GM21737 (cell line): ENCODE measurements at regions not wholly inside any gene's neighbourhood (a gene's known extent, or its start where the extent isn't known, plus 50 kb on each side); places are given as distances from the start of the nearest gene placed in this dataset.

Source experiments
- ATAC-seq: cut with Tn5 transposase; IDR thresholded peaks from one replicate; pipeline ENCODE4 v1.9.1; 2021; ENCODE audit warnings: mild to moderate bottlenecking, moderate library complexity; ENCODE audit not compliant: unreplicated experiment

DNA sequence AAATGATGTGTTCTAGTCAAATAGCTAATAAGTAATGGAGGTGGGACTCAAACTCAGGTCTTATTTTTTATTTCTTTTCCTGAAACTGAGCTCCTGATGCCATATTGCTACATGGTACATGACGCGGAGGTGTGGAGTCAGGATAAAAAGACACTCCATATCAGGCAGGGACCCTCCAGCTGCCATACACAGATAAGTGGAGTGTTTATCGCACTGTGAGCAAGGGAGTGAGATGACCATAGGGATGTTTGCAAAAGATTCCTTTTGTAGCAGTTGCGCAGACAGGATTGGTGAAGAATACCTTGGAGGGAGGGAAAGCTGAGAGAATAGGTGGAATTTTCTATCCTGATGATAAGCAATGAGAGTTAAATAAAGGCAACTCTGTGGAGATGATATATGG, 657.2 kb downstream of the RNF144A start:
- no peak for ATAC-seq

DNA sequence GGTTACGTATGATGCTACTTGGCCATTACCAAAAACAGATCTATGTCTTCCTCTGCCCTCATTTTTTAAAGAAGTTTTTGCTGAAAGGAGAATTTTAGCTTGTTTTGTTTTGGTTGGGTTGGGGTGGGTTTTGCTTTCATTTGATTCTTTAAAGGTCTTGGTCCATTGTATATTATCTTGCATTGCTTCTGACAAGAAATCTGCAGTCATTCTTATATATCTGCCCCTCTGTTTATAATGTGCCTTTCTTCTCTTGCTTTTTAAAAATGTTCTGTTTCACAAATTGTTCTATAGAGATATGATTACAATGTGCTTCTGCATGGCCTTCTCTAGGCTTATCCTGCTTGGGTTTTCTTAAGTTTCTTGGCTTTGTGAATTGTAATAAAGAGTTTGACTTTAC, 660.6 kb downstream of the RNF144A start:
- no peak for ATAC-seq

DNA sequence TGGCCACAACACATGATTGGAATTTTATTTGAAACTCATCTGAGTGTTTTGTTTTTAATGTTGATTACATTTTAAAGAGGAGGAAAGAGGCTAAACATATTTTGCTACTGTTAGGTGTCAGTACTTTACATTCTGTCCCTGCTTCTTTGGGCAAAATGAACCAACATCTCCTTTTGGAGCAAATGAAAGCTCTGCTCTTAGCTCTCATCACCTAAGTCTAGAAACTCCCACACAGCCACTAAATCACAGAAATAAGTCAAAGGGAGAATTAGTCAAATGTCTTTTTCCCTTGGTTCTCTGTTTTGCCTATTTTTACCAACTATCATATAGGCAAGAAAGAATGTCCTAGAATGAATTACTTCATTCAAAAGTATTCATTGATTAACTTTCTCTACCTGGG, 666.8 kb downstream of the RNF144A start:
- no peak for ATAC-seq

DNA sequence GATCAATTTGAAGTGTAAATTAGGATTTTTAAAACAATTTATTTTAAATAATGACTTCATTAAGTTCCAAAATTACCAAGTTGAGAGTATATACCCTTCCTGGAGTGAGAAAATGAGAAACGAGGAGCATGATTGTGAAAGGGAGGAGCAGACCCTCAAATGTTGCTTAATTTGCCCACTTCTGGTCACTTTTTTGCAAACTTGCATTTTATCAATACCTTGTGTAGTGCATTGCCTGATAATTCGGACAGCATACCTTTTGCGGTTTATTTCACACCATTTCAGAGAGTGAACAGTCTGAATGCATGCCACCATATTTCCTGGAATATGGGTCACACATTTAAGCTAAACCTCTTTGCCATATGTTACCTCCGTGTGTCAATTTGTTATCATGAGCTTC, 669.7 kb downstream of the RNF144A start:
- no peak for ATAC-seq

DNA sequence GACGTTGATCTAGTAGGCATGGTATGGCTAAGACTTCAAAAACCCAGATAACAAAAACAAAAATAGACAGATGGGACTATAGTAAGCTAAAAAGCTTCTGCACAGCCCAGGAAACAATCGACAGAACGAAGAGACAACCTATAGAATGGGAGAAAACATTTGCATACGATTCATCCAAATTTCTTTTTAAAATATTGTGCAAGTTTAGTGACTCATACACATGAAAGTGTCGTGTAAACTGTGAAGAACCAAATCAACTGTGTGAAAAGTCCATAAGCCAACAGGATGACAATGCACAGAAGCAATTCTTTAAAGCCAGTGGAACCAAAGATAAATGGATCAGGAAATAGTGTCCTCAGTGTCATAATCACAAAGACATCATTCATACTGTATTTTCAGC, 671.1 kb downstream of the RNF144A start:
- no peak for ATAC-seq

DNA sequence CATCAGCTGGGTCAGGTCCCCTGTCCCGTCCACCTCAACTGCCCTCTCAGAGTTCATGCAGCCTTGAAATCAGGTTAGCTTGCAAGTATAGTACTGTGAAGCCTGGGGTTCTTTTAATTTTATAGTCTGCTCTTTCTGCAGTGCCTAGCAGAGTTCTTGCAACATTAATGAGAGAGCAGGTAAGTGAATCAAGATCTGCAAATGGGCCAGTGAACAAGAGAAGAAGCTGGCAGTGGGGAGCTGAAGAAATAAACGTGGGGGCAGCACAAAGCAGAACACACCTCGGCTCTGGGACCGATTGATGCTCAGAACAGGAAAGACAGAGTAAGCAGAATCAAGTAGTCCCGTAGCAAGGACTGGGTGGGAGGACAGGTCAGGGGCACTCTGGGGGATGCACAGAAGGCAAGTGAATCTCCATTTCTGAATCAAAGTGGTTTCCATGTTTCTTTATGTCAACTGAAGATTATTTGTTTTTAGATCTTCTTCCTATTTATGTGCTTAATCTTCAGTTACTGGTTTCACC, 675.5 kb downstream of the RNF144A start:
- no peak for ATAC-seq

DNA sequence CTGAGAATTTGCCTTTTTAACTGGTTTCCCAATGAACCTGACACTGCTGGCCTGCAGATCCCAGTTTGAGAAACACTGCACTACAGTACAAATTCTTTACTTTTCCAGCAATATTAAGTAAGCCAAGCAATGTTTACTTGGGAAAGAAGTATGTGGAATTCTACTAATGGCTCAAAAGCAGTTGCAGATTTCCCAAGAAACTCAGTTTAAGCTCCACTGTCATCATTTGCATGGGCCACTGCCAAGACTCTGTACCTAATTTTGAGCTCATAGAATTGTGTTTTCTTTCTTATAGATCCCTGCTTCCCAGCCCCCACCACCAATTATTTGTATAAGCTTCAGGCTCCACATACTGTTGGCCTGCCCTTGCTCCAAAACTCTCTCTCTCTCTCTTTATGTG, 676.1 kb downstream of the RNF144A start:
- ATAC-seq = no peak

DNA sequence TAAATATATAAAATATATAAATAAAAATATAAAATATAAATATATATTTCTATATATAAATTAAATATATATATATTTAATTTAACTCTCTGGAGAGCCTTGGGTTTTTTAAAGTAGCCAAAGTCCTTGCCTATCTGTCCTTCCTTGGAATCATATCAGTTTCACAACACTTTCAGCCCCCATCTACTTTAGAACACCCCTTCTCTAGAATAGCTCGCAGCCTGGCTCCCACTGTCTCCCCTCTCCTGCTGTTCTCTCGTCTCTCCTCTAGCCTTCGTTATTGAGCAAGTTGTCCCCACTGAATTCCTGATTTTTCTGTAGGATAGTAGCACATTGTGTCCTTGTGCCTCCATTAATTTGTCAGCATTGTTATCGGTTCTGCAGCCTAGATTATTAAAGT, 677.0 kb downstream of the RNF144A start:
- ATAC-seq = no peak

DNA sequence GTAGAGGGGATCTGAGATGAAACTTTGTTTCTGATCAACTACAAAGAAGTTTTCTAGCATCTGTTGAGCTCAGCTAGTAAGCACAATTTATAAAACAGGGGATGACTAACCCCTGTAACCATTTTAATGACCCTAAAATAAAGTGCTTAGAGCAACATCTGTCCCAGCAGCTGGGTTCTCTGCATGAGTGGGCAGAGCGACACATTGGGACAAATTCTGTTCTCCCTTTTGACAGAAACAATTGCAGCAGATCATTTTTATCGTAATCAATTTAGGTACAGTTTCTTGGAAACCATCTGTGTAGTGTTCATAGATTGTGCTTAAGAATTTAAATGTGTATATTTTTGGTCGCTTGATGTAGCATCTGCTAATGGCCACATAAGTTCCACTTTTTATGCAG, 678.0 kb downstream of the RNF144A start:
- no peak for ATAC-seq

DNA sequence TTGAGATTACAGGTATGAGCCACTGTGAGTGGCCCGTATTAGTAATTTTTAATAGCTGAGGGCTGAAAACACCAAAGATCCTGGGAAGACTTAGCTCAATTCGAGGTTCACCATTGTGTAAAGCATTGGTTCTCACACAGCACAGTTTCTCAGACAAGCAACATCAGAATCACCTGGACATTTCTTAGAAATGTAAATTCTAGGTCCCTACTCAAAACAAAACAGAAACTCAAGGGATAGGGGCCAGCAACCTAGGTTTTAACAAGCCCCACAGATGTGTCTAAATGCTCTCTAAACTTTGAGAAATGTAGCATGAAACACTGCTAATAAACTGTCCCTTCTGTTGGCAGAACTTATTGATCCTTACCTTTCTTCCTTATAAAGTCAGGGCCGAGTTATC, 681.2 kb downstream of the RNF144A start:
- no peak for ATAC-seq

DNA sequence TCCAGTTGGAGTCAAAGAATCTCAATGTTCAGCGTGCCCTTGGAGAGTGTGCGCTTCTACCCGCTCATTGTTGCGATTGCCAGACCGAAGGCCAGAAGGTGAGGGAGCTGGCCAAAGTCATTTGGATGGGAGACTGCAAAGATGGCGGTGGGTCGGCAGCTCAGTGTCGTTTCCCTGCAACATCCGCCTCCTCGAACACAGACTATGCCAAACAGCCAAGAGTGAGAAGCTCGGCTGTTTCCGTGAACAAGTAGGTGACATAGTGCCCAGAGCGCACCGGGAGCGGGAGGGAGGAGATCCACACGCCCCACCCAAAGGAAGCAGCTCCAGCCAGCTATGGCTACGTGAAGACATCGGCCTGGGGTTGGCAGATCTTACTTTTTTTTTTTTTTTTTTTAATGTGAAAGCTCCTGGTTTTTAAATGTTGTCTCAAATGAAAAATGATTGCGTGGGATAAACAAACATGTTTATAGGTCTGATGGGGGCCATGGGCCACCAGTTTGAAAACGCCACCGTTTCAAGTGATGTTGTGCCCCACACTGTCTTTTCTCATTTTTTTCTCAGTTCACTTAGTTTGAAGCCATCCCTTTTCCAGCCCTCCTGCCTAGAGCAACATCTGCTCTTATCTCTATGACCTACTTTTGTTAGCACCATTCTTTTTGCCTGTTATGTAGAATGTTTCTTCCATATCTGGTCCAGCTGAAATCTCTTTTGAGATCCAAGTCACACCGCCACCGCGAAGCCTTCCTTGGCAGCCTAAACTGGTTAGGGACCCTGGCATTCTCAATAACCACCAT, 682.4 kb downstream of the RNF144A start:
- ATAC-seq = no peak

DNA sequence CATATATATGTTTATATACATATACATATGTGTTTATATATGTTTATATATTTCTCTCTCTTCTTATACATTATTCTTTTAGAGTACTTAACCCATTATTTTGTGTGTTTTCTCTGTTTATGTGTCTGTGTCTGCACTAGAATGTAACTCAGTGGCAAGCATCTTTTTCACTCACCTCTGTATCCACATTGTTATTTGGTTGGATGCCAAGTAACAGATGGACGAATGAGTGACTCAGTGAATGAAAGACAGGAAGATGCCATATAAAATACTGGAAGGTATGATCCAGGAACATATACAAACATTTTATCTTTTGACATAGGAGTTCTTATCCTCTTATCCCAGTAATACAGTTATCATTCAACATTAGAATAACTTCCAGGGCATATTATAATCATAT, 684.8 kb downstream of the RNF144A start:
- no peak for ATAC-seq

DNA sequence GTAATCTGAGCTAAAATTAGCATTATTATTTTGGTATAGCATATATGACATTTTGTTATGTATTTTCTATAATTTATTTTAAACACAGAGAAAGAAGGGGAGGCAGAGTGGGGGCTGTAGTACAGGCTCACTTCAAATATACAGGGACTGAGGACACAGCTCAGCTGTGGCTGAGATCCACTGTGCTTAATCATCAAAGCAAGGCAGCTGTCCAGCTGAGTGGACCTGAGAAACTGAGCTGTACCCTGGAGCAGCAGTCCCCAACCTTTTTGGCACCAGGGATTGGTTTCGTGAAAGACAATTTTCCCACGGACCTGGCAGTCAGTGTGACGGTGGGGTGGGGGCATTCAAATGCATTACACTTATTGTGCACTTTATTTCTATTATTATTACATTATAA, 687.2 kb downstream of the RNF144A start:
- ATAC-seq = no peak

DNA sequence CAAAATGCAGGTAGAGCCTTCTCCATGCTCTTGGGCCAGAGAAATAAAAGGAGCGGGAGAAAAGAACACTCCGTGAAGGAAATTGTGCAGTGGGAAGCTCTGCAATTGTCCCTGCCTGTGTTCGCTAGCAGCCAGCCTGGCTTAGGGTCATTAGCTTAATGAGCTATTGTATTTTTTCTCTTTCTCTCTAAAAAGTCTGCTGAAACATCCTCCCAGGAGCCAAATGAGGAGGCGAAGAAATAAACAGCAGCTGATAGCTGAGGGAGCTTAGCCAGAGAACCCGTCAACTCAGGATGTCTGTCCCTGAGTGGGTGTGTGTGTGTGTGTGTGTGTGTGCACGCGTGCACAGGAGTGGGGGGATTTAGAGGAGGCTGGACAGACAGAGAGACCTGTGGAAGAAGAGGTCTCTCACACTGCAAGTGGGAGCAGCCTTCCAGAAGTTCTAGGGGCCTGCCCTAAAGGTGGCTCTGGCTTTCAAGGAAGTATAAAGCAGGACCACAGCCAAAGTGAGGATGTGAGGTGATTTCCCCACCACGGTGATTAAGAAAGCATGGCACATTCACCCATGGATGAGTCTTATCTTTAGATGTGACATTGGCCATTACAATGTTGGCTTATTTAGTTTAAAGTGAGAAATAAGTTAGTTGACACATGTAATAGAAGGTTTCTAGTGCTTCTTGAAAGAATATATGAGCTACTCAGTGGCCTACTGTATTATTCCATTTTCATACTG, 690.4 kb downstream of the RNF144A start:
- no peak for ATAC-seq

DNA sequence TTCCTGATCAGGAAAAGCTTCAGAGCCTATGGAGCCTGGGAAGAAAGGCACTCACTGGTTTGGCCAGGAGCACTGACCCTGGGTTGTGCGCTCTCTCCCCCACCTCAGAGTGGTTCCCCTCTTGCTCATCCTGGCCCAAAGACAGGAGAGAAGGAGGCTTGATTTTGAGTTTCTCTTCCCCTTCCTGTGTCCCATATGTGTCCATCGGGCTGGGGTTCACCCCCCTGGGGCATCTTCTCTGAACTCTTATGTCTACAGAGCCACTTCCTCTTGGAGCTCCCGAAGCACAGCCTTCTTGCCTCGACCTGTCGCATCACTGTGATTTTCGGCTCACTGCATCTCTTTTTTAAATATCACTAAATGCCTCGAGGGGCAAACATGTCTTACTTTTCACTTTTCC, 692.3 kb downstream of the RNF144A start:
- no peak for ATAC-seq

DNA sequence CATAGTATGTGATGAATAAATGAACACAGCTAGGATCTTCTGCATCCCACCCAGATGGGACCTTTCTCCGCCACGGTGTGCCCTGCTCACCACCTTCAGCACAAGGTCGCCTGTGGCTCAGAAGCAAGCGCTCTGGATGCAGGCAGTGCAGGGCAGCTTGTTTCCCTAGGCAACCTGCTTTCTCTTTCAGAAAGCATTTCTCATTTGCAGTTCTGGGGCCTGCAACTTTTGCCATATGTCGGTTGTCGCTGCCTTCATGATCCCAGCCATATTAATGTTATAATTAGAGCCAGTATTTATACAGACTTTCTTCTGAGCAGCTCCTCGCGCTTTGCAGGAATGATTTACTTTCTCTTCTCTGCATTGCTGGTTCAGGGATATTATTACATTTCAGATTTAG, 692.8 kb downstream of the RNF144A start:
- ATAC-seq = no peak

DNA sequence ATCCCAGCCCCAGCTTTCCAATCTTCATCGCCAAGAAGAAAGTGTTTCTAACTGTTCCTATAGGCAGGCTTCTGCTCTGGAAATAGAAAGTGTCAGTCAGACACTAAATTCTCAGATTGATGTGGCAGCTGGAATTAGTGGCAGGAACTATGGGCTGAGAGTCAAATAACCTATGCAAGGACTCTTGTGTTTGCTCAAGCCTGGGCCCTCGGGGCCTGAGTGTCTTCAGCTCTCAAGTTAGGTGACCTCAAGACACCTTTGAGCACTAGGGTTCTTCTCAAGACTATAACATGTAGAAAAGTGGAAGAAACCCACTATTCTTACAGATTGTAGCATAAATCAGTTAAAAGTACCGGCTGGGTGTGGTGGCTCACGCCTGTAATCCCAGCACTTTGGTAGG, 694.5 kb downstream of the RNF144A start:
- ATAC-seq = no peak

DNA sequence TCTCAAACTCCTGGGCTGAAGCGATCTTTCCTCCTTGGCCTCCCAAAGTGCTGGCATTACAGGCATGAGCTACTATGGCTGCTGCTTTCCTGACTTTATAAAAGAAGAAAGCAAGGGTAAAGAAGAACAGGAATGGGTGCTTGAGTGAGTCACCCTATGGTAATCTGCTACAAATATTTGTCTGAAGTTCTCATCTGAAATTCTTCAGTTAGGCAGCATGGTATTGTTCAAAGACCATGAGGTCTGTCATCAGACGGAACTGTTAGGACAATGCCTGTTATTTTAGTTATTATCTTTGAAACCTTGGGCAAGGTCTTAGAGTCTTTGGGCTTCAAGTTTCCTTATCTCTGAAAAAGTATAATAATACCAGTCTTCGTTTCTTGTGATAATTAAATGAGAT, 695.8 kb downstream of the RNF144A start:
- ATAC-seq = no peak

DNA sequence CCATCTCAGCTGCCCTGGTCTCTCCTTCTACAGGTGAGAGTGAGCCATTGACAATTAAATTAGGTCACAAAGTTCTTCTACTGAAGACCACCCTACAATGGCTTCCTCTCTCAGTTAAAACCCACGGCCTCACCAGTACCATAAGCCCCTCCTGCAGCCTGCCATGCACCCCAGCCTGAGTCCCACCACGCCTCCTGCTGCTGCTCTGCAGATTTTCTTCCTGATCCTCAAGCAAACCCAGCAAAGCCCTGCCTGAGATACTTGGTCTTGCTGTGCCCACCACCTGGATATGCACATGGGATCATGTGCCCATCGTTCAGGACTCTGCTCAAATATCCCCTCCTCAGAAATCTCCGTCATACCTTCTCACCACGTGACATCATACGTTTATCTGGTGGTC, 696.6 kb downstream of the RNF144A start:
- ATAC-seq = no peak

DNA sequence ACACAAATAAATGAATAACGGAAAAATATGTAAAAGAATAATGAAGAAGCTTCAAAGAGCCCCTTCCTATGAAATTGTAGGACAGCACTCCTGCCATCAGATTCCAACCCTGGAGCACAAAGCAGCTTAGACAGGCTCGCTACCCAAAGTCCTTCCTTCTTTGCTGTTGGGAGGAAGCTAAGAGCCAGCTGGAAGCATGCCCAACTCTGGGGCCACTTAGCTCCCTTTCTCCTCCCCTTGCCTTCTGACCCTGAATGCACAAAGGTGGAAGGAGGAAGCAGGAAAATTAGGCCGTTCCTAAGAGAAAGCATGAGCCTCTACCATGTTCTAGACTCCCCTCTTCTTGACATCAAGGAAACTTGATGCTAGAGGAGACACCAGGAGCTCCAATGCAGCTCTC, 700.8 kb downstream of the RNF144A start:
- ATAC-seq = no peak

DNA sequence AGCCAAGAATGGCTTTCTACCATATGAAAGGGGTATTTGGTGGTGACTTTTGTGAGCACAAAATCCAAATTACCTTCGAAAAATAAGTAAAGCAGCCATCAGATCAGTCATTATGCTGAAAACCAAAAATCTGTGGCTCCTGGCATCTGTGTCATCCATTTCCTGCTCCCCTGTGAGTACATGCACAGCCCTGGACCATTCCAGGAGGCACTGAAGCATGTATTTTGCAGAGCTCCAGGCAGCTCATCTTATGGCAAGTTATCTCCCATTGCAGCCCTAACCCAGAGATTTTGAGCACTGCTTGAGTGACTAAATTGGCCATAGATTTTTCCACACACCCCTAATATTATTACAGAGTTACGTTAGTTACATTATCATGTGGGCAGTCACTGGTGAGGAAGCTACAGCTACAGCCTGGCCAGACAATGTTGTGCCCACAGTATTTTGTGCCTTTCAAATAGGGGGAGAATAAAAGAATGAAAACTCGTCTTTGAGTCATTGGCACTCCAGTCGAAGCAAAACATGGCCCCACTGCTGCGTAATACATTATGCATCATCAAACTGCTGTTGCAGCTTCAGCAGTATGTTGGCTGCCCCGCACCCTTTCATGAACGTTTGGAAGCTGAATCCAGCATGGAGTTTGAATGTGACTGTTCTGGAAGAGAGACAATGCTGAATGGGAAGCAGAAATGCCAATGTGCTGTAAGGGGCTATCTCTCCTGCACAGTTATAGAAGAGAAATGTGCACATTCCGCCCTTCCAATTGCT, 702.2 kb downstream of the RNF144A start:
- no peak for ATAC-seq

DNA sequence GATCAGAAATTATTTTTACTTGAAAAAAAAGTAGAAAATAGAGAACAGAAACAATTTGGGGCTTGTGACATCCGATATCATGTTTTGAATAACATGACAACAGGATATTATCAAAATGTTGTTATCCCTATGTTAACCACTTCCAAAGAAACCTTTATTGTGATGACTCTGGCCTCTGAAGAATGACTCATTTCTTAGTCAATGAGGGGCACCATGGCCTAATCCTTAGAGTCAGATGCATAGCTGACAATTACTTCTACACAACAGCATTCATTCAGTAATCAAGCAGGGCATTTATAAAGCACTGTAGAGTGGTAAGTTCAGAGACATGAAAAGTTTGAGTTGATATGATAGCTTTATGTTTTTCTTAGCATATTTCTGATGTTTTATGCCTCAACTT, 703.0 kb downstream of the RNF144A start:
- ATAC-seq = no peak
